Adrenal gland (tissue), 5 donors: ENCODE measurements at regions not wholly inside any gene's neighbourhood (a gene's known extent, or its start where the extent isn't known, plus 50 kb on each side); places are given as distances from the start of the nearest gene placed in this dataset.

Experiments used
- POLR2A ChIP-seq, 2 donors: fragments of 450-650 bp; IDR thresholded peaks; one replicate each; pipeline ENCODE4 v1.6.1; 2017; ENCODE audit warnings: antibody characterized with exemption in 2 of 2, mild to moderate bottlenecking in 2 of 2, moderate library complexity in 1 of 2
- TF ChIP-seq, protein P1 (sequence below), 6 experiments: fragments of 450-650 bp in 4 of 6; fragments of 200-600 bp in 2 of 6; sonication (generic) in 1 of 6; IDR thresholded peaks; 1 replicate in 5 of 6; 2 replicates in 1 of 6; pipeline versions ENCODE4 v1.5.1 to v1.8.0; 2016 to 2021; ENCODE audit warnings: antibody characterized with exemption in 6 of 6, mild to moderate bottlenecking in 2 of 6, moderate library complexity in 1 of 6
- donor health status: DM: no; HTN: no; CAD: no.

DNA sequence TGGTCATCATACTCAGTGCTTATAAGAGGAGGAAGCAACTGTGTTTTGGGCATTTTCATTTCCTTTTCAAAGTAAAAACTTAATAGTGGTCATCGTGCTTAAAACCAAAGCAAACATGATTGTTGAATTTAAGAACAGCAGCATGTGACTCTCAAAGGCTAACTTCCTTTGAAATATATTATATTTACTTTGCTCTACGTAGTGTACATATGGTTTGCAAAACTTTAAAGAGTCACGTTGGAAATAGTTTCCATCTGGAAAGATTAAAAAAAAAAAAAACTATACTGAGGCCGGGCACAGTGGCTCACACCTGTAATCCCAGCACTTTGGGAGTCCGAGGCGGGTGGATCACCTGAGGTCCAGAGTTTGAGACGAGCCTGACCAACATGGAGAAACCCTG lies 367.9 kb upstream of the BCHE start:
- no peak for TF ChIP-seq POLR2A (IDR thresholded peaks at IDR 0.05)
- TF ChIP-seq, protein P1, sequence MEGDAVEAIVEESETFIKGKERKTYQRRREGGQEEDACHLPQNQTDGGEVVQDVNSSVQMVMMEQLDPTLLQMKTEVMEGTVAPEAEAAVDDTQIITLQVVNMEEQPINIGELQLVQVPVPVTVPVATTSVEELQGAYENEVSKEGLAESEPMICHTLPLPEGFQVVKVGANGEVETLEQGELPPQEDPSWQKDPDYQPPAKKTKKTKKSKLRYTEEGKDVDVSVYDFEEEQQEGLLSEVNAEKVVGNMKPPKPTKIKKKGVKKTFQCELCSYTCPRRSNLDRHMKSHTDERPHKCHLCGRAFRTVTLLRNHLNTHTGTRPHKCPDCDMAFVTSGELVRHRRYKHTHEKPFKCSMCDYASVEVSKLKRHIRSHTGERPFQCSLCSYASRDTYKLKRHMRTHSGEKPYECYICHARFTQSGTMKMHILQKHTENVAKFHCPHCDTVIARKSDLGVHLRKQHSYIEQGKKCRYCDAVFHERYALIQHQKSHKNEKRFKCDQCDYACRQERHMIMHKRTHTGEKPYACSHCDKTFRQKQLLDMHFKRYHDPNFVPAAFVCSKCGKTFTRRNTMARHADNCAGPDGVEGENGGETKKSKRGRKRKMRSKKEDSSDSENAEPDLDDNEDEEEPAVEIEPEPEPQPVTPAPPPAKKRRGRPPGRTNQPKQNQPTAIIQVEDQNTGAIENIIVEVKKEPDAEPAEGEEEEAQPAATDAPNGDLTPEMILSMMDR (IDR thresholded peaks at IDR 0.05) = no peak
